Mesenchymal stem cell (in vitro differentiated cells and primary cell): ENCODE measurements at regions not wholly inside any gene's neighbourhood (a gene's known extent, or its start where the extent isn't known, plus 50 kb on each side); places are given as distances from the start of the nearest gene placed in this dataset.

Experiments
- DNase-seq: peaks from one replicate; pipeline ENCODE4 v3.0.0-alpha.2; 2013
- H2AFZ ChIP-seq: one replicate; pipeline ENCODE4 v1.6.1; 2013; ENCODE audit warnings: low read depth, mild to moderate bottlenecking, control low read depth, inconsistent platforms, low read length, moderate library complexity
- H2AK5ac ChIP-seq: 2 replicates; pipeline ENCODE4 v1.6.1; 2013; ENCODE audit warnings: low read length, moderate library complexity, mild to moderate bottlenecking, inconsistent platforms; ENCODE audit not compliant: severe bottlenecking
- H2BK120ac ChIP-seq: one replicate; pipeline ENCODE4 v1.6.1; 2013; ENCODE audit warnings: low read depth, mild to moderate bottlenecking, inconsistent platforms, low read length, moderate library complexity
- H2BK12ac ChIP-seq, 2 experiments: one replicate each; pipeline ENCODE4 v1.6.1; 2013; ENCODE audit warnings: inconsistent platforms in 2 of 2, low read length in 2 of 2, mild to moderate bottlenecking in 2 of 2, moderate library complexity in 2 of 2, control low read depth in 1 of 2
- H2BK15ac ChIP-seq: one replicate; pipeline ENCODE4 v1.6.1; 2013; ENCODE audit warnings: mild to moderate bottlenecking, low read depth, inconsistent platforms; ENCODE audit not compliant: poor library complexity, severe bottlenecking
- H2BK5ac ChIP-seq: 2 replicates; pipeline ENCODE4 v1.6.1; 2013; ENCODE audit warnings: low read depth, mild to moderate bottlenecking, low read length, control low read depth, inconsistent platforms; ENCODE audit not compliant: poor library complexity, severe bottlenecking
- H3K14ac ChIP-seq, 2 experiments: one replicate each; pipeline ENCODE4 v1.6.1; 2013; ENCODE audit warnings: inconsistent platforms in 2 of 2, low read length in 2 of 2, control low read depth in 1 of 2, mild to moderate bottlenecking in 1 of 2, moderate library complexity in 1 of 2
- H3K18ac ChIP-seq, 2 experiments: one replicate each; pipeline ENCODE4 v1.6.1; 2013; ENCODE audit warnings: inconsistent platforms in 2 of 2, low read length in 2 of 2, control low read depth in 1 of 2, low read depth in 1 of 2, mild to moderate bottlenecking in 1 of 2
- H3K23ac ChIP-seq, 2 experiments: one replicate each; pipeline ENCODE4 v1.6.1; 2013; ENCODE audit warnings: inconsistent platforms in 2 of 2, low read length in 2 of 2, mild to moderate bottlenecking in 2 of 2, moderate library complexity in 2 of 2, control low read depth in 1 of 2
- H3K27ac ChIP-seq: 2 replicates; pipeline ENCODE4 v1.5.1; 2013; ENCODE audit warnings: mild to moderate bottlenecking, moderate library complexity, low read length, control low read depth, inconsistent platforms; ENCODE audit not compliant: poor library complexity, severe bottlenecking
- H3K27me3 ChIP-seq, 2 experiments: 2 replicates each; pipeline versions ENCODE4 v1.6.1 to v1.7.0; 2013; ENCODE audit warnings: low read length in 2 of 2, mild to moderate bottlenecking in 2 of 2, moderate library complexity in 2 of 2, control low read depth in 1 of 2, inconsistent platforms in 1 of 2; ENCODE audit not compliant: control insufficient read depth in 1 of 2, insufficient read depth in 1 of 2
- H3K36me3 ChIP-seq, 2 experiments: 2 replicates each; pipeline versions ENCODE4 v1.6.1 to v1.7.0; 2013; ENCODE audit warnings: low read length in 2 of 2, control low read depth in 1 of 2, inconsistent platforms in 1 of 2, low read depth in 1 of 2, mild to moderate bottlenecking in 1 of 2; ENCODE audit not compliant: insufficient read depth in 2 of 2, control insufficient read depth in 1 of 2
- H3K4ac ChIP-seq, 2 experiments: one replicate each; pipeline ENCODE4 v1.6.1; 2013; ENCODE audit warnings: inconsistent platforms in 2 of 2, low read length in 2 of 2, mild to moderate bottlenecking in 2 of 2, moderate library complexity in 2 of 2, control low read depth in 1 of 2, low read depth in 1 of 2
- H3K4me1 ChIP-seq: 2 replicates; pipeline ENCODE4 v1.6.1; 2013; ENCODE audit warnings: low read depth, low read length, control low read depth; ENCODE audit not compliant: control insufficient read depth, insufficient read depth
- H3K4me2 ChIP-seq: 2 replicates; pipeline ENCODE4 v1.6.1; 2013; ENCODE audit warnings: low read length, mild to moderate bottlenecking, inconsistent platforms; ENCODE audit not compliant: poor library complexity, severe bottlenecking
- H3K4me3 ChIP-seq, 2 experiments: 2 replicates each; pipeline versions ENCODE4 v1.5.1 to v1.7.0; 2013; ENCODE audit warnings: low read length in 2 of 2, mild to moderate bottlenecking in 2 of 2, control low read depth in 1 of 2, low read depth in 1 of 2; ENCODE audit not compliant: insufficient read depth in 1 of 2
- H3K79me1 ChIP-seq: replicated peaks from 2 replicates; pipeline ENCODE4 v1.6.1; 2013; ENCODE audit warnings: mild to moderate bottlenecking, control low read depth, low read length, inconsistent platforms; ENCODE audit not compliant: poor library complexity, severe bottlenecking
- H3K9ac ChIP-seq: 2 replicates; pipeline ENCODE4 v1.7.0; 2013; ENCODE audit warnings: mild to moderate bottlenecking, low read length, moderate library complexity
- H3K9me3 ChIP-seq: 2 replicates; pipeline ENCODE4 v1.7.0; 2013; ENCODE audit warnings: mild to moderate bottlenecking, low read length; ENCODE audit not compliant: control insufficient read depth
- H4K8ac ChIP-seq: one replicate; pipeline ENCODE4 v1.6.1; 2013; ENCODE audit warnings: inconsistent platforms, mild to moderate bottlenecking, low read length, moderate library complexity
- H4K91ac ChIP-seq: one replicate; pipeline ENCODE4 v1.6.1; 2013; ENCODE audit warnings: mild to moderate bottlenecking, low read length, inconsistent platforms
- WGBS: methylation state at CpG from one replicate; pipeline ENCODE4 v1.1.7; 2013; ENCODE audit warnings: mixed read lengths; 5-methylcytosine and 5-hydroxymethylcytosine counted together

- Histone ChIP-seq H3K27ac (no peak overlapping the region), H3K23ac (no peak overlapping the region), H3K4ac (no peak overlapping the region), H3K4me1 (no peaks in the 10 kb centered on the region), H3K18ac (no peak overlapping the region), H2BK120ac (no peak overlapping the region), H3K14ac (no peak overlapping the region), H3K9ac (no peak overlapping the region), H3K4me2 (no peak overlapping the region), H3K27me3 (no peaks in the 10 kb centered on the region), H2AFZ (no peak overlapping the region), H4K8ac (no peak overlapping the region), H2AK5ac (no peak overlapping the region), H4K91ac (no peak overlapping the region), H2BK12ac (no peak overlapping the region), H2BK5ac (no peak overlapping the region), H2BK15ac (no peak overlapping the region), H3K4me3 (no peak overlapping the region), H3K36me3 (no peaks in the 10 kb centered on the region), H3K79me1 (no peaks in the 10 kb centered on the region), H3K9me3 (no peaks in the 10 kb centered on the region)
- DNase-seq, result no peak
These were observed 642.3 kb downstream of the TBC1D4 start for GRCh38 chr13:74839656-74840055.

- no peak overlapping the region for H3K18ac ChIP-seq
- H4K8ac ChIP-seq, result no peak overlapping the region
- H3K23ac ChIP-seq, result no peak overlapping the region
- H2BK120ac ChIP-seq, result no peak overlapping the region
- H2BK12ac ChIP-seq, result no peak overlapping the region
- no peak overlapping the region for H2AFZ ChIP-seq
- no peak overlapping the region for H3K14ac ChIP-seq
- no peak overlapping the region for H3K27ac ChIP-seq
- 94% methylated on average over 4 of the region's 5 CpGs for WGBS
- H3K4me3 ChIP-seq, result no peak overlapping the region
- no peaks in the 10 kb centered on the region for H3K9me3 ChIP-seq
- no peak overlapping the region for H2BK5ac ChIP-seq
- H3K4ac ChIP-seq, result no peak overlapping the region
- no peak overlapping the region for H3K4me2 ChIP-seq
- H3K79me1 ChIP-seq, result no peaks in the 10 kb centered on the region
- H2BK15ac ChIP-seq, result no peak overlapping the region
- H4K91ac ChIP-seq, result no peak overlapping the region
- H3K9ac ChIP-seq, result no peak overlapping the region
- no peaks in the 10 kb centered on the region for H3K36me3 ChIP-seq
- DNase-seq, result no peak
- no peak overlapping the region for H2AK5ac ChIP-seq
- no peaks in the 10 kb centered on the region for H3K27me3 ChIP-seq
- no peaks in the 10 kb centered on the region for H3K4me1 ChIP-seq
These were observed 643.9 kb downstream of the TBC1D4 start for GRCh38 chr13:74838096-74838495.

- no peak overlapping the region for H3K18ac ChIP-seq
- H3K4me2 ChIP-seq, result no peak overlapping the region
- no peaks in the 10 kb centered on the region for H3K27me3 ChIP-seq
- no peak overlapping the region for H4K8ac ChIP-seq
- no peak overlapping the region for H3K23ac ChIP-seq
- H2BK15ac ChIP-seq, result no peak overlapping the region
- no peak overlapping the region for H2BK120ac ChIP-seq
- H3K36me3 ChIP-seq, result no peaks in the 10 kb centered on the region
- DNase-seq, result no peak
- H3K79me1 ChIP-seq, result no peaks in the 10 kb centered on the region
- no peak overlapping the region for H3K9ac ChIP-seq
- no peak overlapping the region for H2AFZ ChIP-seq
- H2AK5ac ChIP-seq, result no peak overlapping the region
- no peaks in the 10 kb centered on the region for H3K4me1 ChIP-seq
- H2BK5ac ChIP-seq, result no peak overlapping the region
- H3K4ac ChIP-seq, result no peak overlapping the region
- no peak overlapping the region for H3K4me3 ChIP-seq
- no peak overlapping the region for H2BK12ac ChIP-seq
- no peak overlapping the region for H4K91ac ChIP-seq
- no peak overlapping the region for H3K14ac ChIP-seq
- H3K27ac ChIP-seq, result no peak overlapping the region
- H3K9me3 ChIP-seq, result no peaks in the 10 kb centered on the region
- WGBS, result 97% methylated on average over 1 of the region's 1 CpG
These were observed 645.3 kb downstream of the TBC1D4 start for GRCh38 chr13:74836628-74837027.

GRCh38 chr13:74835579-74835978 is 646.4 kb downstream of the TBC1D4 start:
- no CpG with 5 or more reads among the region's 1 CpG for WGBS
- Histone ChIP-seq H2AFZ (no peak overlapping the region), H2BK15ac (no peak overlapping the region), H2BK120ac (no peak overlapping the region), H3K9ac (no peak overlapping the region), H3K9me3 (no peaks in the 10 kb centered on the region), H3K27me3 (no peaks in the 10 kb centered on the region), H2BK5ac (no peak overlapping the region), H3K4me3 (no peak overlapping the region), H3K79me1 (no peaks in the 10 kb centered on the region), H3K27ac (no peak overlapping the region), H3K18ac (no peak overlapping the region), H3K23ac (no peak overlapping the region), H3K36me3 (no peaks in the 10 kb centered on the region), H3K4ac (no peak overlapping the region), H4K8ac (no peak overlapping the region), H3K4me1 (no peaks in the 10 kb centered on the region), H4K91ac (no peak overlapping the region), H2BK12ac (no peak overlapping the region), H2AK5ac (no peak overlapping the region), H3K14ac (no peak overlapping the region), H3K4me2 (no peak overlapping the region)
- no peak for DNase-seq
